Lung microvascular endothelial cell (primary cell): ENCODE measurements at regions not wholly inside any gene's neighbourhood (a gene's known extent, or its start where the extent isn't known, plus 50 kb on each side); places are given as distances from the start of the nearest gene placed in this dataset.
"Not testable (repeated sequence)": the region's sequence is repeated elsewhere in the genome, so short reads cannot be mapped to it uniquely, and the experiment has no call there.

Experiments used
- DNase-seq, 2 donors: peaks; one replicate each; pipeline versions ENCODE4 v3.0.0 to v3.0.0-alpha.2; 2010; ENCODE audit warnings: low read depth in 2 of 2

GRCh38 chr5:83810511-83810910, 89.9 kb upstream of the HAPLN1 start:
- DNase-seq = no peak

- no peak for DNase-seq
These were observed 82.0 kb upstream of the HAPLN1 start for GRCh38 chr5:83802686-83803085.

- DNase-seq = no peak
These were observed 79.5 kb upstream of the HAPLN1 start for GRCh38 chr5:83800201-83800600.

- DNase-seq = not testable (repeated sequence)
These were observed 78.4 kb upstream of the HAPLN1 start for GRCh38 chr5:83799020-83799419.

- DNase-seq = no peak
These were observed 68.7 kb upstream of the HAPLN1 start for GRCh38 chr5:83789371-83789770.

- no peak for DNase-seq
These were observed 67.0 kb upstream of the HAPLN1 start for GRCh38 chr5:83787631-83788030.

GRCh38 chr5:83785176-83785668, 64.6 kb upstream of the HAPLN1 start:
- no peak for DNase-seq

- DNase-seq = peak in 1 of 2 donors; percentile 7
These were observed 60.2 kb upstream of the HAPLN1 start for GRCh38 chr5:83780699-83781350.

GRCh38 chr5:83777856-83778255, 57.2 kb upstream of the HAPLN1 start:
- peak in 1 of 2 donors; percentile 63 for DNase-seq

- DNase-seq = peak in 1 of 2 donors; percentile 76
These were observed 55.9 kb upstream of the HAPLN1 start for GRCh38 chr5:83776437-83777031.
